Activated naive CD4-positive, alpha-beta T cell (primary cell): ENCODE measurements at regions not wholly inside any gene's neighbourhood (a gene's known extent, or its start where the extent isn't known, plus 50 kb on each side); places are given as distances from the start of the nearest gene placed in this dataset.
"Not testable (repeated sequence)": the region's sequence is repeated elsewhere in the genome, so short reads cannot be mapped to it uniquely, and the experiment has no call there.

ENCODE experiments used
- DNase-seq, 4 experiments: peaks; one replicate each; lab custom pipeline; 2025; lab: John Stamatoyannopoulos, UW

DNA sequence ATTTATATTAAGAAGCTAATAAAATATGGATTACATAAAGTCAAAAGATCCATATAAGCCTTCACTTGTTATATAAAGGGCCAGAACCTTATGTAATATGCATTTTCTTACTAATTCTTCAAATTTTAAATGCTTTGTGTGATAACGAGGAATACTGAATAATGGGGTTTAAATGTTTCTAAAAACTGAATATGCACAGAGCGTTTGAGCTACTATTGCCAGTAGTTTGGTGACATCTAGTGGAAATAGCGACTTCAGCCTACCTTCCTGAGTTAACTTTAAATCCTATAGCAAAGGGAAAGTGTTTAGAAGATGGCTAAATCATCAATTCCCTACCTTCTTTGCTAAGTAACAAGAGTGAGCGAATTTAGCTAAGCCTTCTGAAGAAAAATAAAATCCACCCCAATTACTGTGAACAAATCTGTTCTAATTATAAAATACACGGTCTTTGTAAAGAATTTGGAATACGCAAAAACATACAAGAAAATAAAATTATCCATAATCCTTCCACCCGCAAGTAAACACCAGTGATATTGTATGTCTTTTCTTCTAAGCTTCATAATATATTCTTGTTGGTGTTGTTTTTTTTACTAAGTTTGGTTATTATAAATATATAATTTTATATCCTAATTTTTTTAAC lies 115.5 kb upstream of the G2E3 start:
- DNase-seq = no peak

DNA sequence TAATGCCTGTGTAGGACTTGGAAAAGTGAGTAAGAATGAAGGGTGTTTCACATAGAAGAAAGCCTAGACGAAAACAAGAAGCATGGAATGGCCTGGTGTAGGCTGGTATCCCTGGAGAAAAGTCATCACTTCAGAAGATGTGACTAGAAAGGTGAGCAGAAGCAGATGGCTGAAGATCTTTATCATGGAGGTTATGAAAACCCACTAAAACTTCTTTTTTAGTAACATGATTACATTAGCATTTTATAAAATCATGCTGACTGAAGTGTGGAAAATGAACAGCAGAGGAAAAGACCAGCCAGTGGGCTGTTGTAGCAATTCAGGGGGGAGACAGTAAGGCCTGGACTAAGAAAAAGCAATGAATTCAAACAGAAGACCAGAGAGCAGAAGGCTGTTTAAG lies 114.5 kb upstream of the G2E3 start:
- no peak for DNase-seq

- DNase-seq = no peak
Measured at GRCh38 chr14:30445011-30445793, 113.8 kb upstream of the G2E3 start.

GRCh38 chr14:30445852-30446251 lies 113.1 kb upstream of the G2E3 start:
- DNase-seq = no peak

DNA sequence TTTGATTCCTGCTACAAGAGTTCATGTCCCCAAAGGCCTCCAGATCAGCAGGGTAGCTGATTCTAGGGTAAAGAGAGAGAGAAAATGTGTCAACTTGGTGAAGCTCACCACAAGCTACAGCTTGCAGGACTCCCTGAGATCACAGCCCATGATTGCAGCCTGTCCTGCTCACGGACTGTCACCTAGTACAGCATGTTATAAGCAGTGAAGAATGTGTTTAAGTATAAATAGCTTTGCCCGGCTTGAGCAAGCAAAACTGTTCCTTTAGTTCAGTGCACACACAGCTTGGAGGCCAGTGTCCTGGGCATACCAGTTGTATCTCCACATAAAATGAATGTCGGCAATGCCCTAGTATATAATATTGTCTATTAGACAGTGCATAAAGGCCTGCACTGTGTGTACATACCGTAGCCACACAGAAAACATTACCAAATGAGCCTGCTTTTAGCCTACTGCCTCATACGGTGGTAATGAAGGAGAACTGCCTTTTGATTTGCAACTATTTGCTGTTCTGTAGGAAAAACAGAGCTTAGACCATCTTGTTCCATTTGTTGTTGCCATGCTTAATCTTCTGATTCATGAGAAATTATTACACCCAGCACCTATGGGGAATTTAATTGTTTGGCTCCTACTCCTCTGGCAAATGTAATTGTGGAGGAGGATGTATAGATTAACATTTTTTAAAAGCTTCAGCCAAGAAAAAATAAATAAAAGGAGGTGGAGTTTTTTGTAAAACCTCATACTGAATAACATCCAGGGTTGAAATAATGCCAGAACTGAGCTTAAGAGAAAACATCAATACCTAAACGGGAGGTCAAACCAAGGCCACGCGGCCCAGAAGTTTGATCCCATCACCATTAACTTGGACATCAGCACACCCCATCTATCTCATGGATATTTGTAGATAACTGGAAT lies 108.1 kb upstream of the G2E3 start:
- no peak for DNase-seq

GRCh38 chr14:30456296-30456695 lies 102.7 kb upstream of the G2E3 start:
- DNase-seq = no peak

- no peak for DNase-seq
Measured at GRCh38 chr14:30462358-30462757, 96.6 kb upstream of the G2E3 start.

DNA sequence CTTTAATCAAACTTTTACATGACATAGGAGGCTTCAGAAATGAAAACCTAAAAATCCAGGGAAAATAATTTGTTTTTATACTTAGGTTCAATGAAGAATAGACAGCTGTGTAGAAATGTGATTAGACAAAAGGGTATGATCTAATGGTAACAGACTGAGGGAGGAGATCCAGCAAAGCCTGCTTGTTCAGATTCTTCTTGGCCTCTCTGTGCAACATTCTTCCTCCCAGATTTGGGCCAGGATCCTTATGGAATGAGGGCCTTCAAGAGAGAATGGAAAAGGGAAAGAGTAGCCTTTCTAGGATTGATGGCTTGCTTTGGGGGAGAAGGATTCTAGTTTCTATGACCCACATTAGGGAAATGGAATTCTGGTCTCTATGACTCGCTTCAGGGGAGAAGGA lies 94.5 kb upstream of the G2E3 start:
- DNase-seq = no peak

- no peak for DNase-seq
Measured at GRCh38 chr14:30468354-30468753, 90.6 kb upstream of the G2E3 start.

DNA sequence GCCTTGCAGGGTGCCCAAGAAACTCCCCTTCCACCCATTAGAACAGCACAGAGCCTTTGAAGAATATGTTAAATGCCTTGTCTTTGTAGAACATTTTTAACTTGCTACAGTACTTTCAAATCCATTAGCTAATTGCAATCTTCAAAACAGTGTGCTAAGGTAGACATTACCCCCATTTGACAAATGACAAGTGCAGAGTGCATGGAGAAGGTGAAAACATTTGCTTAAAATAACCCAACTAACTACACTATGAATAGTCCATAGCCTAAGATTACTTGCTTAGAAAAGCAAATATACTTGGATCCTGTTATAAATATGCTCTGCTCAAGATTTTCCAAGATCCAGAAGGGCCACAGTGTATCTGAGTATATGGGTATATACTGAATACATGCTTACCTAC lies 87.0 kb upstream of the G2E3 start:
- no peak for DNase-seq

DNA sequence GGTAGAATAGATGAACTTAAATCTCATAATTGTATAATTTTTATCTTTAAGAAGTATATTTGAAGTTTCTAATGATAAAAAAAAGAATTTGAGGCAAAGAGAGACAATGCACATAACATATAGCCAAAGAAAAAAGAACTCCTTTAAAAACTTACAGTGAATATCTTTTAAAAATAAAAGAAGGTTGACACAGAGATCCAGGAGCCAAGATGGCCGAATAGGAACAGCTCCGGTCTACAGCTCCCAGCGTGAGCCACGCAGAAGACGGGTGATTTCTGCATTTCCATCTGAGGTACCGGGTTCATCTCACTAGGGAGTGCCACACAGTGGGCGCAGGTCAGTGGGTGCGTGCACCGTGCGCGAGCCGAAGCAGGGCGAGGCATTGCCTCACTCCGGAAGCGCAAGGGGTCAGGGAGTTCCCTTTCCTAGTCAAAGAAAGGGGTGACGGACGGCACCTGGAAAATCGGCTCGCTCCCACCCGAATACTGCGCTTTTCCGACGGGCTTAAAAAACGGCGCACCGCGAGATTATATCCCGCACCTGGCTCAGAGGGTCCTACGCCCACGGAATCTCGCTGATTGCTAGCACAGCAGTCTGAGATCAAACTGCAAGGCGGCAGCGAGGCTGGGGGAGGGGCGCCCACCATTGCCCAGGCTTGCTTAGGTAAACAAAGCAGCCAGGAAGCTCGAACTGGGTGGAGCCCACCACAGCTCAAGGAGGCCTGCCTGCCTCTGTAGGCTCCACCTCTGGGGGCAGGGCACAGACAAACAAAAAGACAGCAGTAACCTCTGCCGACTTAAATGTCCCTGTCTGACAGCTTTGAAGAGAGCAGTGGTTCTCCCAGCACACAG lies 84.9 kb upstream of the G2E3 start:
- not testable (repeated sequence) for DNase-seq

GRCh38 chr14:30482276-30482675 lies 76.7 kb upstream of the G2E3 start:
- no peak for DNase-seq

DNA sequence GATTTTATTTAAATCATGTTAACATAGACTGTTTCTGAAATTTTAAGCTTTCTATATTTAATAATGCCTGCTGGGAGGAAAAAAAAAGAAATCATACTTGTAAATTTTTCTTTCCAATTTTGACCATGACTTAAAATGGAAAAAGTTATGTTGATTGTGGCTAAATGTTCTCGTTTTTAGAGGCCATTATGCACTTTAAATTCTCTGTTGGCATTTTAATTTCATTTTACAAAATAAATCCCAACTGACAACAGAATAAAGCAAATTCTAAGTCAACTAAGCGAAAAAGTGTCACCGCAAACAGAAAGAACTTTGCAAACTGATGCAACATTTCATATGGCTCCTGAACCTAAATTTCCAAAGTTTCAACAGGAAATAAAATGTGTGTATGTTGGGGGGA lies 74.8 kb upstream of the G2E3 start:
- DNase-seq = no peak

DNA sequence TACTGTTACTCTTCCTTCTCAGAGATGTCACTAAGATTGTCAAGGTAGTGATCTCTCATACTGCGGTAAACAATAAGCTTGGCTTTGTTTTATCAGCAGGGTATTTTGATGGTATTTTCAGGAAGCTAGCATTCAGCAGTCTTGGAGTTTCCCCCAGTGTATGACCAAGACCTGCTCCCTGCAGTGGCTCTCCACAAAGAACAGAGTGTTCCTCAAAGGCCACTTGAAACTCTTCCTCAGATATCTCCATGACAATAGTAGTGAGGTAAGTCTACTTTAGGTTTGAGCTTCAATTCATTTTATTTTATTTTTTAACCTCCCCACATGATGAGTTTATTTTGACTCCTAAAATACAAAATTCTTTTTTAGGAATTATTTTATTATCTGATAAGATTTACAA lies 74.0 kb upstream of the G2E3 start:
- DNase-seq = no peak

- no peak for DNase-seq
Measured at GRCh38 chr14:30496852-30497251, 62.1 kb upstream of the G2E3 start.

- DNase-seq = no peak
Measured at GRCh38 chr14:30499358-30499757, 59.6 kb upstream of the G2E3 start.

DNA sequence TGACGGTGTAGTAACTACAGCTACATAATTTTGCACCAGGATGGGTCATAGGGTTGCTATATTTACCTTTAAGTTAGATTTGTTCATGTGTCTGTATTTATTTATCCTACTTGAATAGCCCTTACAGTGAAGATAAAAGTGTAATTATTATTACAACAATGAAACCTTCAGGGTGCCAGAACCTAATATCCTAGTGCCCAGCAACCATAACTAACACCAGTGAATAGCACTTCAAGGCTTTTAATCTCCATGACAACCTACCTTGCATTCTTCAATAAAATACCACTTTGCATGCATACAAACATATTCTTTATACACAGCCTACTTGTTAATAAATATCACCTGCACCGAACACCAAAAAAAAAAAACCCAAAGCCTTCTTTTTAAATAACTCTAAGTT lies 58.7 kb upstream of the G2E3 start:
- no peak for DNase-seq

DNA sequence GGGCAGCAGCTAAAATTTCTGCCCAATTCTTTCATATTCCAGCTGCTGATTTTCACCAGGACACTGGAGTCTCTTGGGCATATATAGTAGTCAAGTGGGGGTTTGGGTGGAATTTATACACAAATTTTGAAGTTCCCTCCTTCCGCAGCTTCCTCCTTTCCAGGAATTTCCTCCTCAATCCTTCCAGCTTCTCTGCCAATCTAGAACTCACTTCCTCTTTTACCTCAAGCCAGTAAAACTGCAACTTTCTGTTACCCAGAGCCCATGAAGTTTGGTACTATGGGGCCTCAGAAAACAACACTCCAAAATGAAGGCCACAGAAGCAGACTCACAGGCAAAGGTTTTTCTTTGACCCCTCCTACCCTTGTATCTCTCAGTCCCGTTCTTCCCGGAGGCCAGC lies 51.7 kb upstream of the G2E3 start:
- DNase-seq = no peak
